ENCODE measurements at regions not wholly inside any gene's neighbourhood (a gene's known extent, or its start where the extent isn't known, plus 50 kb on each side); places are given as distances from the start of the nearest gene placed in this dataset.

DNA sequence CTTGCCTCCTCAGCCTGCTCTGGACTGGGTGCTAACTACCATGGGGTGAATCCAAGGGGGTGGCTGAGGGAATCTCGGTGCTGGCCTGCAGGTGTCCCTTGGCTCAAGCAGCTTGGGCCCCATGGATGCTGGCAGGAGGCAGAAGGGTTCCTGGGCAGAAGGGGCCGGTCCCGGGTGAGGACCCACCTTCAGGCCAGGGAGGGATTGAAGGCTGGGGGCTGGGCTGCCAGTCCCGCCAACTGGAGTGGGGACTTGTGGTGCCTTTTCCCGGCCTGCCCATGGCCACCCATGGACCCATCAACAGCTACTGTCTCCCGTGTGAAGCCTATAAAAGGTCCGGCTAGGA is 550.1 kb downstream of the SLC6A15 start:
- no peak for DNase-seq
- no peaks in the 10 kb centered on the region for H3K79me2 ChIP-seq (ENCODE audit: insufficient read depth, low read length)
- no peaks in the 10 kb centered on the region for H3K27me3 ChIP-seq (ENCODE audit: control insufficient read depth in 2 of 2, insufficient read depth in 2 of 2, low read length in 2 of 2)
- peaks cover 0 to 20% of the 10 kb centered on the region in 2 donors for H3K9me3 ChIP-seq (replicated peaks in 1 of 2; ENCODE audit: control insufficient read depth in 1 of 2, insufficient read depth in 1 of 2, low read length in 2 of 2)
- H3K27ac Mint-ChIP-seq = no peak overlapping the region
- H3K9me3 Mint-ChIP-seq = peaks cover 0 to 24% (median 4%) of the 10 kb centered on the region in 7 donors
- H3K4me1 Mint-ChIP-seq = no peaks in the 10 kb centered on the region
- no peaks in the 10 kb centered on the region for H3K36me3 ChIP-seq (replicated peaks in 1 of 2; ENCODE audit: control insufficient read depth in 1 of 2, insufficient read depth in 2 of 2, low read length in 2 of 2)
- H3K36me3 Mint-ChIP-seq = no peaks in the 10 kb centered on the region
- H3K4me1 ChIP-seq (ENCODE audit: control insufficient read depth in 1 of 2, insufficient read depth in 2 of 2, low read length in 2 of 2) = no peaks in the 10 kb centered on the region
- peaks cover 0 to 3% (median 2%) of the 10 kb centered on the region in 3 donors for H3K27me3 Mint-ChIP-seq (ENCODE audit: low read depth in 3 of 3)
- 98% methylated on average over 7 of the region's 7 CpGs for WGBS (ENCODE audit: insufficient coverage)
- H3K9ac ChIP-seq (ENCODE audit: insufficient read depth, low read length, poor library complexity, severe bottlenecking) = no peak overlapping the region
- no peak overlapping the region for H3K4me3 ChIP-seq (replicated peaks in 1 of 3; ENCODE audit: low read depth in 2 of 3, low read length in 3 of 3)
- no peak overlapping the region for H3K4me3 Mint-ChIP-seq
- H4K20me1 ChIP-seq (ENCODE audit: insufficient read depth, low read length) = no peaks in the 10 kb centered on the region
- intact Hi-C loops (cut with micrococcal nuclease) = no loop called here
- TF ChIP-seq, protein P1, sequence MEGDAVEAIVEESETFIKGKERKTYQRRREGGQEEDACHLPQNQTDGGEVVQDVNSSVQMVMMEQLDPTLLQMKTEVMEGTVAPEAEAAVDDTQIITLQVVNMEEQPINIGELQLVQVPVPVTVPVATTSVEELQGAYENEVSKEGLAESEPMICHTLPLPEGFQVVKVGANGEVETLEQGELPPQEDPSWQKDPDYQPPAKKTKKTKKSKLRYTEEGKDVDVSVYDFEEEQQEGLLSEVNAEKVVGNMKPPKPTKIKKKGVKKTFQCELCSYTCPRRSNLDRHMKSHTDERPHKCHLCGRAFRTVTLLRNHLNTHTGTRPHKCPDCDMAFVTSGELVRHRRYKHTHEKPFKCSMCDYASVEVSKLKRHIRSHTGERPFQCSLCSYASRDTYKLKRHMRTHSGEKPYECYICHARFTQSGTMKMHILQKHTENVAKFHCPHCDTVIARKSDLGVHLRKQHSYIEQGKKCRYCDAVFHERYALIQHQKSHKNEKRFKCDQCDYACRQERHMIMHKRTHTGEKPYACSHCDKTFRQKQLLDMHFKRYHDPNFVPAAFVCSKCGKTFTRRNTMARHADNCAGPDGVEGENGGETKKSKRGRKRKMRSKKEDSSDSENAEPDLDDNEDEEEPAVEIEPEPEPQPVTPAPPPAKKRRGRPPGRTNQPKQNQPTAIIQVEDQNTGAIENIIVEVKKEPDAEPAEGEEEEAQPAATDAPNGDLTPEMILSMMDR (IDR thresholded peaks at IDR 0.05) = no peak
- H3K4me2 ChIP-seq (replicated peaks; ENCODE audit: extremely low read depth, low read length, poor library complexity, severe bottlenecking) = no peak overlapping the region
- no peak overlapping the region for H3K27ac ChIP-seq (ENCODE audit: low read depth in 1 of 2, low read length in 2 of 2)
- no peak overlapping the region for H2AFZ ChIP-seq (ENCODE audit: insufficient read depth, low read depth, low read length, poor library complexity, severe bottlenecking)

DNA sequence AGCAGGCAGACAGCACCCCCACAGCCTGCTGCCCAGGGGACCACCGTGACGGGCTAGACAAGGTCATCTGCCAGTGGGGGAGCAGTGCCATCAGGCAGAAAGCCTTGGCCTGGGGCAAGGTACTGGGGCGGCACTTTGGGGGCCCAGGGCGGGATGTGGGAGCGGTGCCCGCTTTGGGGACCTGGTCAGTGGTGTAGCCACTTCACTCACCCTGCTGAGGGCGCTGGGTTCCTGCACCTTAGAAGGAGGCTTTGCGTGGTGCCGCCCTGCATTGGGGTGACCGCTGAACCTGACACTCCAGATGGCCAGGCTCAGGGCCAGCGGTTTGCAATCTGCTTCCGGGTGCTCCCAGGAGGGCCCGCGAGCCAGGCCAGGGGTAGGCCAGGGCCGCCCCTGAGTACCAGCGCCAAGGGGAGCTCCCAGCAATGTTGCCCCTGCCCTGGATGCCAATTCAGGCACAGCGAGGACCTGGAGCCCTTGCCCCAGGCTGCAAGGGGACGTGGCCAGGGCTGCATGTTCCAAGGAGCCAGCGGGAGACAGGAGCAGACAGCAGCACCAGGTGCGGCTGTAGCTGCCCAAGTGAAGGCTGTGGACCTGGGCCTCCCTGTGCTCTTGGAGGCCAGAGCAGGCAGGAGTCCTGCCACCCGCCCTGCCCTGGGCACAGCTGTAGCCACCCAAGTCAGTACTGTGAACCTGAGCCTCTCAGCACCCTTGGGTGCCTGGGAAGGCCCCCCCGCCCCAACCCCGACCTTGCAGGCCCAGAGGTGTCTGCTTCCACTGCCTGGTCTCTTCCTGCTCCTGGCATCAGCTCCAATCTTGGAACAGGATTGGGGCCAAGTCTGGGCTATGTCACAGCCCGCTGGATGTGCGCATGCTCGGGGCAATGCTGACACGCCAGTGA is 550.7 kb downstream of the SLC6A15 start:
- no peak overlapping the region for H3K4me3 ChIP-seq (replicated peaks in 1 of 3; ENCODE audit: low read depth in 2 of 3, low read length in 3 of 3)
- no peak overlapping the region for H3K27ac ChIP-seq (ENCODE audit: low read depth in 1 of 2, low read length in 2 of 2)
- H3K36me3 ChIP-seq (replicated peaks in 1 of 2; ENCODE audit: control insufficient read depth in 1 of 2, insufficient read depth in 2 of 2, low read length in 2 of 2) = no peaks in the 10 kb centered on the region
- H4K20me1 ChIP-seq (ENCODE audit: insufficient read depth, low read length) = no peaks in the 10 kb centered on the region
- H3K9me3 ChIP-seq (replicated peaks in 1 of 2; ENCODE audit: control insufficient read depth in 1 of 2, insufficient read depth in 1 of 2, low read length in 2 of 2) = peaks cover 2 to 24% of the 10 kb centered on the region in 2 donors
- no peak overlapping the region for H2AFZ ChIP-seq (ENCODE audit: insufficient read depth, low read depth, low read length, poor library complexity, severe bottlenecking)
- no peaks in the 10 kb centered on the region for H3K79me2 ChIP-seq (ENCODE audit: insufficient read depth, low read length)
- Mint-ChIP-seq H3K4me3 (no peak overlapping the region), H3K36me3 (no peaks in the 10 kb centered on the region), H3K27ac (no peak overlapping the region), H3K9me3 (peaks cover 0 to 29% (median 4%) of the 10 kb centered on the region in 7 donors), H3K4me1 (no peaks in the 10 kb centered on the region), H3K27me3 (ENCODE audit: low read depth in 3 of 3) (peaks cover 0 to 3% (median 2%) of the 10 kb centered on the region in 3 donors)
- TF ChIP-seq, protein P1 (IDR thresholded peaks at IDR 0.05) = no peak
- no peak overlapping the region for H3K4me2 ChIP-seq (replicated peaks; ENCODE audit: extremely low read depth, low read length, poor library complexity, severe bottlenecking)
- DNase-seq = no peak
- intact Hi-C loops (cut with micrococcal nuclease) = no loop called here
- H3K4me1 ChIP-seq (ENCODE audit: control insufficient read depth in 1 of 2, insufficient read depth in 2 of 2, low read length in 2 of 2) = no peaks in the 10 kb centered on the region
- no peak overlapping the region for H3K9ac ChIP-seq (ENCODE audit: insufficient read depth, low read length, poor library complexity, severe bottlenecking)
- no peaks in the 10 kb centered on the region for H3K27me3 ChIP-seq (ENCODE audit: control insufficient read depth in 2 of 2, insufficient read depth in 2 of 2, low read length in 2 of 2)
- WGBS (ENCODE audit: insufficient coverage) = 88% methylated on average over 27 of the region's 27 CpGs

Measured in CD14-positive monocyte (primary cell).